ENCODE measurements at regions not wholly inside any gene's neighbourhood (a gene's known extent, or its start where the extent isn't known, plus 50 kb on each side); places are given as distances from the start of the nearest gene placed in this dataset.

GRCh38 chr3:99332276-99332675 is 306.1 kb upstream of the COL8A1 start:
- BruUV-seq (replicated peaks): no TSS peak
- no peak overlapping the region for H3K4me3 ChIP-seq

More at GRCh38 chr3:99332276-99332675, 306.1 kb upstream of the COL8A1 start:
- no peak for TF ChIP-seq NBN (IDR thresholded peaks at IDR 0.05)
- TF ChIP-seq ATF7 (IDR thresholded peaks at IDR 0.05; ENCODE audit: low read depth): no peak
- TF ChIP-seq ATF2 (IDR thresholded peaks at IDR 0.05; ENCODE audit: low read length): no peak
- no peak for TF ChIP-seq SIN3A (IDR thresholded peaks at IDR 0.05; ENCODE audit: low read depth, low read length)
- no peak for TF ChIP-seq PKNOX1 (IDR thresholded peaks at IDR 0.05)
- no peak for TF ChIP-seq RBBP5 (conservative IDR thresholded peaks at IDR 0.05)
- TF ChIP-seq MLLT1 (IDR thresholded peaks at IDR 0.05): no peak
- TF ChIP-seq BACH1 (IDR thresholded peaks at IDR 0.05; ENCODE audit: borderline replicate concordance): no peak
- no peak for TF ChIP-seq TCF7 (IDR thresholded peaks at IDR 0.05; ENCODE audit: borderline replicate concordance)
- no peak for TF ChIP-seq IKZF1 (conservative IDR thresholded peaks at IDR 0.05)
- no peak for TF ChIP-seq SMC3 (IDR thresholded peaks at IDR 0.05; ENCODE audit: borderline replicate concordance, low read length)
- no peak for TF ChIP-seq KLF5 (IDR thresholded peaks at IDR 0.05; ENCODE audit: partially characterized antibody)
- TF ChIP-seq SIX5 (IDR thresholded peaks at IDR 0.05; ENCODE audit: low read depth, low read length, severe bottlenecking): no peak
- TF ChIP-seq SUZ12 (IDR thresholded peaks at IDR 0.05; ENCODE audit: unreplicated experiment): no peak
- no peak for TF ChIP-seq SMAD1 (IDR thresholded peaks at IDR 0.05; ENCODE audit: low read depth, partially characterized antibody)
- TF ChIP-seq RELA (IDR thresholded peaks at IDR 0.05; ENCODE audit: borderline replicate concordance, partially characterized antibody): no peak
- TF ChIP-seq CUX1 (IDR thresholded peaks at IDR 0.05; ENCODE audit: insufficient replicate concordance, low read depth, low read length): no peak
- TF ChIP-seq POLR2A (IDR thresholded peaks at IDR 0.05; ENCODE audit: low read depth, low read length): no peak
- ATAC-seq (no peak), FAIRE-seq (no peak), DNase-seq (ENCODE audit: low read depth, low spot score) (no peak)
- Histone ChIP-seq H3K9ac (ENCODE audit: control insufficient read depth, insufficient read depth, low read length) (no peak overlapping the region), H3K4me1 (ENCODE audit: control insufficient read depth, insufficient read depth, low read length) (no peaks in the 10 kb centered on the region), H4K20me1 (ENCODE audit: control insufficient read depth, insufficient read depth) (no peaks in the 10 kb centered on the region), H2AFZ (ENCODE audit: control insufficient read depth, low read depth, low read length) (no peak overlapping the region), H3K27me3 (replicated peaks in 1 of 2; ENCODE audit: control insufficient read depth in 2 of 2, insufficient read depth in 2 of 2, low read length in 1 of 2) (no peaks in the 10 kb centered on the region), H3K4me2 (ENCODE audit: control insufficient read depth, insufficient read depth) (no peak overlapping the region), H3K27ac (ENCODE audit: control insufficient read depth, insufficient read depth) (no peak overlapping the region), H3K79me2 (ENCODE audit: control insufficient read depth, insufficient read depth, low read length) (no peaks in the 10 kb centered on the region), H3K36me3 (ENCODE audit: control insufficient read depth in 2 of 2, insufficient read depth in 2 of 2, low read length in 1 of 2) (no peaks in the 10 kb centered on the region), H3K9me3 (replicated peaks; ENCODE audit: control insufficient read depth, insufficient read depth, low read length) (no peaks in the 10 kb centered on the region)
- RAD21 ChIA-PET (ENCODE audit: unreplicated experiment): no interaction called here
- intact Hi-C loops (cut with micrococcal nuclease; ENCODE audit: unreplicated experiment): no loop called here
- POLR2A ChIA-PET: no interaction called here
- SMC1A ChIA-PET (ENCODE audit: uncharacterized antibody, unreplicated experiment): no interaction called here
- in situ Hi-C loops (cut with MboI): no loop called here
- CTCF ChIA-PET: no interaction called here
- 2% methylated on average over 2 of the region's 2 CpGs for WGBS (ENCODE audit: insufficient coverage, insufficient replicate concordance, low lambda C conversion rate, missing lambda C conversion rate)
